Renal cortex interstitium (tissue), 11 donors: ENCODE measurements at regions not wholly inside any gene's neighbourhood (a gene's known extent, or its start where the extent isn't known, plus 50 kb on each side); places are given as distances from the start of the nearest gene placed in this dataset.

Experiments used
- DNase-seq, 11 donors: peaks; one replicate each; pipeline ENCODE4 v3.0.0-alpha.2; 2013; ENCODE audit warnings: low read depth in 9 of 11, low spot score in 4 of 11; ENCODE audit errors: extremely low read depth in 1 of 11

GRCh38 chr5:152337484-152337883, 67.6 kb downstream of the NMUR2 start:
- no peak for DNase-seq

GRCh38 chr5:152335461-152335860, 69.6 kb downstream of the NMUR2 start:
- no peak for DNase-seq

DNA sequence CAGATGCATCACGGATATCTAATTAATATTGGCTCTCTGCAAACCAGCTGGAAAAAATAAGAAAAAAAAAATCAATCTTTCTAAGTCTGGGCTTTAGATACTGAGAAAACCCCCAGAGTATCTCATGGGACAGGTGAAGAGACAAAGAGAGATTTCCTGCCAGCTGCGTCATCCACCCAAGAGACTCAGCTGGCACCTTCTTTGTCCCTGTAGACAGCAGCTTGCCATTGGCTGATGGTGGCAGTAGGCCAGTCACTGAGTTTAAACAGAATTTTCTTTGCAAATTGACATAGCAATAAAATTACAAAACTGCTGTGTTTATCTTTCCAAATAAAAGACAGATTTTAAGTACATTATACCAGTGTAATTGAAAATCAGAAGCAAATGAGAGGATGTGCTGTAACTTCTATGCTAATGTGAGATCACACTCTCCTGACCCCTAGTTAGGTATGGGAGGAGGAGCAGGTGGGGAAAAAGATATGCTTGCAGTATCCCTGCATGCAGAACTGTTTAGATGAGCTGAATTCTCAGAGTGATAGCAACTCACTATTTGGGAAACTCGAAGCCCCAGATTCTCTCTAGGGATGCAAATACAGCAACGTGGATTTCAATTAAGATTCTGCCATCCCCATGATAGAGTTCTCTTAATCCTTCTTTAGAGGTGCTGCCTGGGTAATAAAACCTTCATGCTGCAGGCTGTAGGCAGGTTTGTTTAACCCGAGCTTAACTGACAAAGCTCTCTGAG, 72.2 kb downstream of the NMUR2 start:
- no peak for DNase-seq

GRCh38 chr5:152331718-152332117, 73.4 kb downstream of the NMUR2 start:
- DNase-seq: no peak

GRCh38 chr5:152331006-152331405, 74.1 kb downstream of the NMUR2 start:
- DNase-seq: no peak

GRCh38 chr5:152329761-152330283, 75.3 kb downstream of the NMUR2 start:
- DNase-seq: no peak

DNA sequence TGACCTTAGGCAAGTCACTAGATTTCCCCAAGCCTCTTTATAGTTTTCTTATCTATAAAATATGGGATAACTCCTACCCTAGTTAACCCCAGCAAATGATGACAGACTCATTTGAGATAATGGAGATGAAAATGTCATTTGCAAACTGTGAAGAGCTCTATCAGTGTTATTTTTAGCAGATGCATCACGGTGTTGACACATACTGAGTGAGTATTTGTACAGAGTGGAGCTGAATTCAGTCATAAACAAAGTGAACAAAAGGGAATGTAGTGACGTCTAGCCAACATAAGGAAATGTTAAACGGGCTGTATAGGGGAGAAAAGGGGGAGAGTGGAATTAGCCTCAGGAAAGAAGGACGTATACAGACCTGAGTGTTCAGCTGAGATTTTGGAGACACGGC, 75.9 kb downstream of the NMUR2 start:
- DNase-seq: no peak

- no peak for DNase-seq
Measured at GRCh38 chr5:152315942-152316341, 89.1 kb downstream of the NMUR2 start.

GRCh38 chr5:152314196-152314829, 90.8 kb downstream of the NMUR2 start:
- no peak for DNase-seq

DNA sequence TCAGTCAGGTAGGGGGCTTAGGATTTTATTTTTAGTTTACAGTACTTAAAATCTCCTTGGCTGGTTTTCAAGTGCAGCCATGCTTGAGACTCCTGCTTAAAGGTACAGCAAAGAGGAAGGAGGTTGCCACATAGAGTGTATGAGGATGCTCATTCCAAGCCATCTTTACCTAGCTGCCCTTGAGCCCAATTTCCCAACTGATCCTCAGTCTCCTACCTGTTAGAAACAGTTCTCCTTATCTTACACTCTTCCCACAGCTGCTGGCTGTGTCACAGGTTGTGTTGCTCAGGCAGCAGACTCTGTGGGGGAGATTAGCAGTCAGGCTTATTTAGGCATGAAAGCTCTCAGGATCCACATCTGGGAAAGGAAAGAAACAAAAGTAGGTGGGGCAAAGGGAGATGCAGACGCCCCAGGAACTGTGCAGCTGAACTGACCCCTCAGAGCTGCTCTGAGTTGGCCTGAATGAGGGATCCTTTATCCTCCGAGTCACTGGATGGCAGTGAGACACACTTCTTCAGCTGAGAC, 95.1 kb downstream of the NMUR2 start:
- no peak for DNase-seq

DNA sequence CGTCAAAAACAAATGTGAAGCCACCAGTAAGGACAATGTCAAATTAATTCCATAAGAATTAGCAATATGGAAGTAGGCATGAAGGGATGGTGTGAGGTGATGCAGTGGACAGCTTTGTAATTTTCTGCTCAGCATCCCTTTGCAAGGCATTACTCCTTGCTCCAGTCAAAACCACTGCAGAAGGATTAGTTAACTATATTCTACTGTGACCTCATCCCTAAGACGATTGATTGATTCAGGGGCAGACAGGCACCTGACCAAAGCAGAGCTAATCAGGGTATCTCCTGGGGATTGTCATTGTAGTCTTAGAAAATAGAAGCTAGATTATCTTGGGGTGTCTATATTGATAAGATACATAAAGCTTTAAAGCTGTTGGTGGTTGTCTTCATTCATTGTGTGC, 98.7 kb downstream of the NMUR2 start:
- no peak for DNase-seq

DNA sequence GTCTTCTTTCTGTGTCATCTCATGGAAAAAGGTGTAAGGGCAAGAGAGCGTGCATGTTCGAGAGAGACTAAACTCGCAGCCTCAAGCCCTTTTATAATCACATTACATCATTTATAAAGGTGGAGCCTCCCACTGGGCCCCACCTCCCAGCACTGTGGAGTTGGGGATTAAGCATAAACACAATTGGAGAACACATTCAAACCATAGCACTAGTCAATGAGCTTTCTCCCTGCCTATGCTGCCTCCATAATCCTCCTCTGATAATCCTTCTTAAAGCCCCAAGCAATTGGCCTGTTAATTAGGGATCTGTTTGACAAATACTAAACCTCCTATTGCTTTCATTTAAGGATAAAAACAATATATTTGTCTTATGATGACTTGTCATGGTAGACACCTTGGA, 99.6 kb downstream of the NMUR2 start:
- no peak for DNase-seq

DNA sequence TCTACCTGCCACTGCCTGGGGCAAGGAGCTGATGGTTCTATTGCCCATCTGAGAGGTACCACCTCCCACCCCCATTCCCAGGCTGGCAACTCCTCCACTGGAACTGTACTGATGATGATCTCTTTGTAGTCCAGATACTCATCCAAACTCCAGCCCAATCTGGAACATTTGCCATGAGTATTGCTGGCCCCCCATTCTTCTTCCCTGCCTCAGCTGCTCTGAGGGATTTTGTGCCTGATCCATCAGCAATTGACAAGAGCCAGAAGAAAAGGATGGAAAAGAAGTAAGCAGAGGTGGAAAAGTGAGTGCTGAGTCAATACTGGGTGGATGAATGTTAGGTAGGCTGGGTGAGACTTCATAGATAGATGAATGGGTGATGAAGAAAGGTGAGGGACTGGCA, 101.2 kb downstream of the NMUR2 start:
- no peak for DNase-seq

GRCh38 chr5:152297866-152298265, 107.2 kb downstream of the NMUR2 start:
- DNase-seq: no peak

DNA sequence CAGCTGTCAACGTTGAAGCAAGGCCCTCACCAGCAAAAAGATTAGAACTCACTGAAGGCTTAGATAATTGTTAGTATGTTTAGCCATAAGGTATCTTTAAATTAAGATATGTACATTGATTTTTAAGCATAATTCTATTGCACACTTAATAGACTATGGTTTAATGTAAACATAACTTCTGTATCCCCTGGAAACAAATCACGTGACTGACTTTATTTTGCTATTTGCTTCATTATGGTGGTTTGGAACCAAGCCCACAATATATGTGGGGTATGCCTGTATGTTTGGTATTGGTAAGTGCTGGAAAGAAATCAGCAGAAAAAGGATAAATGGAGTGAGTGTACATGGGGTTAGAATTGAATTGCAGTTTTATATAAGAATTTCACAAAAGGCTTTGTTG, 111.9 kb downstream of the NMUR2 start:
- DNase-seq: no peak

GRCh38 chr5:152290181-152290580, 114.9 kb downstream of the NMUR2 start:
- DNase-seq: no peak

DNA sequence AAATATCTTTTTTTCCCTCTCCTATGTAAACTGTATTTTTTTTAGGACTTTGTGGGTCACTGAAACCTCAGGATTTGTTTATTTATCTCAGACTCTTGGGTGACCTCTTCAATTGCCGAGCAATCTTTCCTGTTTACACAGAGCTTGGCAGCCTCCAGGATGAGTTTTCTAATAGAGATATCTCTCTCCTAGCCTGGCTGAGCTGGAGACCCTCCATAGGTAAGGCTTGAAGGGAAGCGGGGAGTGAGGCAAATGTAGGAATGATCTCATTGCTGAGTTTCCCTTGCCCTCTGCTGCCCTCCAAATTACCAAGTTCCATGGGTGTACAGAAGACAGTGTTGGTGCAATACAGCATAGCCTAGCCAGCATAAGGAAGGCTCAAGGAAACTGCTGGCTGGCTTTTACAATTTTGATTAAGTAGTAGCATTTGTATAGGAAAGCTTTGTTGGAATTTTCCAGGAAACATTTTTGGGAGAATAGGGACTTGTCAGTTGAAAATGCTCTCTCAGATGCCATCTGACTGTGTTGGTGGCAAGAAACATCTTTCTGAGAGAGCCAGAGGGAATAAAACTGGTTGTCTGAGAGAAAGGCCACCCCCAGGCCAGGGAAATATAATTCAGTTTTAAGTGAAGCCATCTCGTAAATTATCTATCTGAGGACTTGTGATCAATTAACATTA, 116.0 kb downstream of the NMUR2 start:
- DNase-seq: no peak

DNA sequence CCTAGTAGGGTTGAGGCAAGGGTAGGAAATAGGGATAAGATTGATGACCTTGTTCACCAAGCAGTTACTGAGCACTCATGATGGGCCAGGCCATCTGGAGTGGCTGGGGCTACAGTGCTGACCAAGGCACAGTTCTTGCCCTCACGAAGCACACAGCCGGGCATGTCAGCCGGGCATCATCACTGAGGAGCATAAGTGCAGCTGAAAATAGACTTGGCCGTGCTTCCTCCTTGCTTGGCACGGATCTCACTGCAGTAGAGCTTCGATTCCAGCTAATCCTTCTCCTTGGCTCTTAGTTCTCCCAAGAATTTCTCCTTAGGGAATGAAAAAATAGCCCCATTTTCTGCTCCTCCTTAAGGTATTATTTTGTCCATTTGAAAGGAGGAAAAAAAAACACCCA, 116.6 kb downstream of the NMUR2 start:
- no peak for DNase-seq

GRCh38 chr5:152285764-152286163, 119.3 kb downstream of the NMUR2 start:
- DNase-seq: no peak

- no peak for DNase-seq
Measured at GRCh38 chr5:152282331-152282730, 122.7 kb downstream of the NMUR2 start.
